WTC11 (cell line): ENCODE measurements at regions not wholly inside any gene's neighbourhood (a gene's known extent, or its start where the extent isn't known, plus 50 kb on each side); places are given as distances from the start of the nearest gene placed in this dataset.

ENCODE experiments used
- ATAC-seq: fragments of 200-7000 bp; cut with Tn5 transposase; 2 replicates; pipeline ENCODE4 v1.10.0; 2021; ENCODE audit warnings: mild to moderate bottlenecking, moderate library complexity
- CTCF ChIA-PET: fragments of 300-600 bp; sonication (Branson Sonifier 250); formaldehyde crosslinking; loops from one replicate; lab custom pipeline; 2021; ENCODE audit warnings: antibody characterized with exemption; lab: Charles Lee
- POLR2A ChIA-PET: fragments of 350-600 bp; sonication (Branson Sonifier 250); formaldehyde crosslinking; loops from one replicate; lab custom pipeline; 2021; ENCODE audit warnings: antibody characterized with exemption; lab: Charles Lee
- DNase-seq: peaks from one replicate; pipeline ENCODE4 v3.0.0; 2021; ENCODE audit warnings: low spot score
- H3K27ac Mint-ChIP-seq: 2 replicates; pipeline ENCODE4 v1.8.0; 2021; ENCODE audit warnings: mixed read lengths
- H3K27me3 Mint-ChIP-seq: 2 replicates; pipeline ENCODE4 v1.8.0; 2021; ENCODE audit warnings: low read depth, mild to moderate bottlenecking, moderate library complexity, mixed read lengths
- H3K36me3 Mint-ChIP-seq: 2 replicates; pipeline ENCODE4 v1.8.0; 2021; ENCODE audit warnings: mixed read lengths
- H3K4me1 Mint-ChIP-seq: 2 replicates; pipeline ENCODE4 v1.8.0; 2022; ENCODE audit warnings: mixed read lengths
- H3K4me3 Mint-ChIP-seq: 2 replicates; pipeline ENCODE4 v1.8.0; 2021; ENCODE audit warnings: mild to moderate bottlenecking, moderate library complexity, mixed read lengths
- H3K9me3 Mint-ChIP-seq: 2 replicates; pipeline ENCODE4 v1.8.0; 2021; ENCODE audit warnings: mixed read lengths
- AR ChIP-seq: fragments of 250-450 bp; sonication (Bioruptor Pico); IDR thresholded peaks from 2 replicates; pipeline ENCODE4 v1.9.0; 2021; ENCODE audit warnings: mild to moderate bottlenecking
- ATF1 ChIP-seq: sonication (generic); formaldehyde crosslinking; IDR thresholded peaks from 2 replicates; pipeline ENCODE4 v1.8.1; 2023; ENCODE audit warnings: mild to moderate bottlenecking, moderate library complexity, missing genetic modification reagents
- ATF2 ChIP-seq: sonication (generic); formaldehyde crosslinking; IDR thresholded peaks from 2 replicates; pipeline ENCODE4 v1.8.1; 2022; ENCODE audit warnings: low read depth, missing genetic modification reagents, borderline replicate concordance
- E2F4 ChIP-seq: sonication (generic); formaldehyde crosslinking; IDR thresholded peaks from 2 replicates; pipeline ENCODE4 v1.8.1; 2022; ENCODE audit warnings: low read depth, mild to moderate bottlenecking, moderate library complexity, missing genetic modification reagents, borderline replicate concordance
- ELF4 ChIP-seq: sonication (generic); formaldehyde crosslinking; IDR thresholded peaks from 2 replicates; pipeline ENCODE4 v1.8.1; 2022; ENCODE audit warnings: low read depth, mild to moderate bottlenecking, moderate library complexity, missing genetic modification reagents
- ERG ChIP-seq: fragments of 250-450 bp; sonication (Bioruptor Pico); IDR thresholded peaks from 2 replicates; pipeline ENCODE4 v1.8.0; 2021; ENCODE audit warnings: mild to moderate bottlenecking
- ESRRA ChIP-seq: sonication (generic); formaldehyde crosslinking; IDR thresholded peaks from 2 replicates; pipeline ENCODE4 v1.8.1; 2022; ENCODE audit warnings: mild to moderate bottlenecking, missing genetic modification reagents, borderline replicate concordance
- GRHL2 ChIP-seq: fragments of 250-450 bp; sonication (Bioruptor Pico); IDR thresholded peaks from 2 replicates; pipeline ENCODE4 v1.8.0; 2022; ENCODE audit warnings: mild to moderate bottlenecking, moderate library complexity; ENCODE audit not compliant: insufficient replicate concordance, severe bottlenecking
- IRF2 ChIP-seq: sonication (generic); formaldehyde crosslinking; IDR thresholded peaks from 2 replicates; pipeline ENCODE4 v1.8.0; 2022; ENCODE audit warnings: low read depth, missing genetic modification reagents, borderline replicate concordance
- MYBL2 ChIP-seq: sonication (generic); formaldehyde crosslinking; IDR thresholded peaks from 2 replicates; pipeline ENCODE4 v1.8.1; 2023; ENCODE audit warnings: mild to moderate bottlenecking, moderate library complexity, missing genetic modification reagents
- NFYB ChIP-seq: sonication (generic); formaldehyde crosslinking; conservative IDR thresholded peaks from 2 replicates; pipeline ENCODE4 v1.8.0; 2022; ENCODE audit warnings: low read depth, missing genetic modification reagents
- NR1H2 ChIP-seq: sonication (generic); formaldehyde crosslinking; IDR thresholded peaks from 2 replicates; pipeline ENCODE4 v1.9.0; 2021; ENCODE audit warnings: mild to moderate bottlenecking, moderate library complexity, missing genetic modification reagents
- RORB ChIP-seq: fragments of 250-450 bp; sonication (Bioruptor Pico); IDR thresholded peaks from 2 replicates; pipeline ENCODE4 v1.9.0; 2021; ENCODE audit warnings: mild to moderate bottlenecking
- TCF7 ChIP-seq: sonication (generic); formaldehyde crosslinking; IDR thresholded peaks from 2 replicates; pipeline ENCODE4 v1.8.0; 2022; ENCODE audit warnings: mild to moderate bottlenecking, low read depth, missing genetic modification reagents, moderate library complexity
- TEAD4 ChIP-seq: sonication (generic); formaldehyde crosslinking; IDR thresholded peaks from 2 replicates; pipeline ENCODE4 v1.8.0; 2022; ENCODE audit warnings: mild to moderate bottlenecking, missing genetic modification reagents
- ZBTB21 ChIP-seq: sonication (generic); formaldehyde crosslinking; IDR thresholded peaks from 2 replicates; pipeline ENCODE4 v1.8.1; 2023; ENCODE audit warnings: mild to moderate bottlenecking, missing genetic modification reagents, borderline replicate concordance
- ZMAT4 ChIP-seq: fragments of 250-450 bp; sonication (Bioruptor Pico); IDR thresholded peaks from 2 replicates; pipeline ENCODE4 v1.9.0; 2021; ENCODE audit warnings: mild to moderate bottlenecking
- ZNF219 ChIP-seq: sonication (generic); formaldehyde crosslinking; IDR thresholded peaks from 2 replicates; pipeline ENCODE4 v1.8.0; 2023; ENCODE audit warnings: missing genetic modification reagents, mild to moderate bottlenecking, borderline replicate concordance
- ZNF263 ChIP-seq: sonication (generic); formaldehyde crosslinking; IDR thresholded peaks from 2 replicates; pipeline ENCODE4 v1.8.1; 2022; ENCODE audit warnings: low read depth, mild to moderate bottlenecking, moderate library complexity, missing genetic modification reagents
- ZNF396 ChIP-seq: fragments of 250-450 bp; sonication (Bioruptor Pico); IDR thresholded peaks from 2 replicates; pipeline ENCODE4 v1.8.0; 2021; ENCODE audit warnings: mild to moderate bottlenecking, moderate library complexity, borderline replicate concordance
- TF ChIP-seq, protein P1 (sequence below): fragments of 250-450 bp; sonication (Bioruptor Pico); IDR thresholded peaks from 2 replicates; pipeline ENCODE4 v1.9.0; 2021; ENCODE audit warnings: mild to moderate bottlenecking, borderline replicate concordance
- TF ChIP-seq, protein P2 (sequence below): sonication (generic); formaldehyde crosslinking; conservative IDR thresholded peaks from 2 replicates; pipeline ENCODE4 v1.8.1; 2022; ENCODE audit warnings: mild to moderate bottlenecking, missing genetic modification reagents

GRCh38 chr21:24217151-24217550 lies 1390.1 kb downstream of the MRPL39 start (continued):
- TF ChIP-seq, protein P1, sequence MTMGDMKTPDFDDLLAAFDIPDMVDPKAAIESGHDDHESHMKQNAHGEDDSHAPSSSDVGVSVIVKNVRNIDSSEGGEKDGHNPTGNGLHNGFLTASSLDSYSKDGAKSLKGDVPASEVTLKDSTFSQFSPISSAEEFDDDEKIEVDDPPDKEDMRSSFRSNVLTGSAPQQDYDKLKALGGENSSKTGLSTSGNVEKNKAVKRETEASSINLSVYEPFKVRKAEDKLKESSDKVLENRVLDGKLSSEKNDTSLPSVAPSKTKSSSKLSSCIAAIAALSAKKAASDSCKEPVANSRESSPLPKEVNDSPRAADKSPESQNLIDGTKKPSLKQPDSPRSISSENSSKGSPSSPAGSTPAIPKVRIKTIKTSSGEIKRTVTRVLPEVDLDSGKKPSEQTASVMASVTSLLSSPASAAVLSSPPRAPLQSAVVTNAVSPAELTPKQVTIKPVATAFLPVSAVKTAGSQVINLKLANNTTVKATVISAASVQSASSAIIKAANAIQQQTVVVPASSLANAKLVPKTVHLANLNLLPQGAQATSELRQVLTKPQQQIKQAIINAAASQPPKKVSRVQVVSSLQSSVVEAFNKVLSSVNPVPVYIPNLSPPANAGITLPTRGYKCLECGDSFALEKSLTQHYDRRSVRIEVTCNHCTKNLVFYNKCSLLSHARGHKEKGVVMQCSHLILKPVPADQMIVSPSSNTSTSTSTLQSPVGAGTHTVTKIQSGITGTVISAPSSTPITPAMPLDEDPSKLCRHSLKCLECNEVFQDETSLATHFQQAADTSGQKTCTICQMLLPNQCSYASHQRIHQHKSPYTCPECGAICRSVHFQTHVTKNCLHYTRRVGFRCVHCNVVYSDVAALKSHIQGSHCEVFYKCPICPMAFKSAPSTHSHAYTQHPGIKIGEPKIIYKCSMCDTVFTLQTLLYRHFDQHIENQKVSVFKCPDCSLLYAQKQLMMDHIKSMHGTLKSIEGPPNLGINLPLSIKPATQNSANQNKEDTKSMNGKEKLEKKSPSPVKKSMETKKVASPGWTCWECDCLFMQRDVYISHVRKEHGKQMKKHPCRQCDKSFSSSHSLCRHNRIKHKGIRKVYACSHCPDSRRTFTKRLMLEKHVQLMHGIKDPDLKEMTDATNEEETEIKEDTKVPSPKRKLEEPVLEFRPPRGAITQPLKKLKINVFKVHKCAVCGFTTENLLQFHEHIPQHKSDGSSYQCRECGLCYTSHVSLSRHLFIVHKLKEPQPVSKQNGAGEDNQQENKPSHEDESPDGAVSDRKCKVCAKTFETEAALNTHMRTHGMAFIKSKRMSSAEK, result no peak

DNA sequence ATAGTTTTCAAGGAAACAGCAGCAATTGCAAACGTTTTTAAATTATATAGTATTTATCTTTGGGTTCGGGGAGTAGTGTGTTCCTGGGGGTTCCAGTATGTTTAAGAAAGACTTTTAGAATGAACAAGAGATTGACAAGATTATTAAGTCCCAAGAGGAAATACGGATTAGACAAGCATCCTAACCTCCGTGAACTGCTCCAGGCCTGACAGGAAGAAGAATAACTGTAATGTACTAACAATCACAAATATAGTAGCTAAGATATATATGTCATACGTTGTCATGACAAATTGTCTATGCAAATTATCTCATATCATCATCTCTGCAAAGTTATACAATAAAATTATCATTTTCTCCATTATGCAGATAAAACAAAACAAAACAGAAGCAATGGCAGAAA lies 1397.2 kb downstream of the MRPL39 start:
- Mint-ChIP-seq H3K27ac (no peak overlapping the region), H3K4me3 (no peak overlapping the region), H3K36me3 (peaks cover 29% of the 10 kb centered on the region), H3K9me3 (peaks cover 61% of the 10 kb centered on the region), H3K27me3 (peaks cover 4% of the 10 kb centered on the region), H3K4me1 (no peaks in the 10 kb centered on the region)
- CTCF ChIA-PET, result no interaction called here
- DNase-seq, result no peak
- POLR2A ChIA-PET, result no interaction called here
- ATAC-seq, result no peak
- TF ChIP-seq MYBL2 (CRISPR knock-in tag), result no peak
- TF ChIP-seq ZNF396 (CRISPR knock-in tag), result no peak
- no peak for TF ChIP-seq ZBTB21 (CRISPR knock-in tag)
- no peak for TF ChIP-seq TEAD4 (CRISPR knock-in tag)
- no peak for TF ChIP-seq ERG (CRISPR knock-in tag)
- no peak for TF ChIP-seq ATF2 (CRISPR knock-in tag)
- TF ChIP-seq TCF7 (CRISPR knock-in tag), result no peak
- TF ChIP-seq ZNF219, result no peak
- TF ChIP-seq NFYB, result no peak
- TF ChIP-seq IRF2 (CRISPR knock-in tag), result no peak
- no peak for TF ChIP-seq E2F4 (CRISPR knock-in tag)
- no peak for TF ChIP-seq ZNF263 (CRISPR knock-in tag)
- TF ChIP-seq ELF4, result no peak
- TF ChIP-seq GRHL2, result no peak
- no peak for TF ChIP-seq RORB (CRISPR knock-in tag)

DNA sequence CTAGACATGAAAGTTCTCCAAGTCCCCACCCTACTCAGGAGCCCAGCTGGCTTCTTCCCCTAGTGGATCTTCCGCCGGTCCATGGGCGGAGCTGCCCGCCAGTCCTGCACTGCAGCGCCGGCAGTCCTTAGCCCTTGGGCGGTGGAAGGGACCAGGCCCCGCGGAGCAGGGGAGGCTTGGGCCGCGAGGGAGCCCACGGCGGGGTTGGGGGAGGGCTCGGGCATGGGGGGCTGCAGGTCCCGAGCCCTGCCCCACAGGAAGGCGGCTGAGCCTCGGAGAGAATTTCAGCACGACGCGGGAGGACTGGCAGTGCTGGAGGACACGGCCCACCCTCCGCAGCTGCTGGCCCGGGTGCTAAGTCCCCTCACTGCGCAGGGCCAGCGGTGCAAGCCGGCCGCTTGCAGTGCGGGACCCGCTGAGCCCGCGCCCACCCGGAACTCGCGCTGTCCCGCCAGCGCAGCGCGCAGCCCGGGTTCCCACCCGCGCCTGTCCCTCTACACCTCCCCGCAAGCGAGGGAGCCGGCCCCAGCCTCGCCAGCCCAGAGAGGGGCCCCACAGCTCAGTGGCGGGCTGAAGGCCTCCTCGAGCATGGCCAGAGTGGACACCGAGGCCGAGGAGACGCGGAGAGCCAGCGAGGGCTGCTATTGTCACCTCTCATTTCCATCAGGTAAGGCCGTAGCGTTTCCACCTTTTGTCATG lies 1398.6 kb downstream of the MRPL39 start:
- POLR2A ChIA-PET, result no interaction called here
- peaks cover 4% of the 10 kb centered on the region for H3K27me3 Mint-ChIP-seq
- ATAC-seq (no peak), DNase-seq (no peak)
- CTCF ChIA-PET, result no interaction called here
- no peaks in the 10 kb centered on the region for H3K4me1 Mint-ChIP-seq
- H3K36me3 Mint-ChIP-seq, result peaks cover 31% of the 10 kb centered on the region
- H3K27ac Mint-ChIP-seq, result no peak overlapping the region
- H3K9me3 Mint-ChIP-seq, result peaks cover 63% of the 10 kb centered on the region
- no peak overlapping the region for H3K4me3 Mint-ChIP-seq
- TF ChIP-seq NR1H2 (CRISPR knock-in tag) (no peak), ZMAT4 (no peak), AR (CRISPR knock-in tag) (no peak), ATF1 (CRISPR knock-in tag) (no peak), ESRRA (CRISPR knock-in tag) (no peak)
- TF ChIP-seq, protein P2, sequence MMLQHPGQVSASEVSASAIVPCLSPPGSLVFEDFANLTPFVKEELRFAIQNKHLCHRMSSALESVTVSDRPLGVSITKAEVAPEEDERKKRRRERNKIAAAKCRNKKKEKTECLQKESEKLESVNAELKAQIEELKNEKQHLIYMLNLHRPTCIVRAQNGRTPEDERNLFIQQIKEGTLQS, result no peak
